ENCODE measurements at regions not wholly inside any gene's neighbourhood (a gene's known extent, or its start where the extent isn't known, plus 50 kb on each side); places are given as distances from the start of the nearest gene placed in this dataset.

- TF ChIP-seq JARID2 (CRISPR knock-in tag; IDR thresholded peaks at IDR 0.05; ENCODE audit: insufficient replicate concordance): no peak
Observed at GRCh38 chr20:11556410-11556809, 361.3 kb upstream of the BTBD3 start (continued).

DNA sequence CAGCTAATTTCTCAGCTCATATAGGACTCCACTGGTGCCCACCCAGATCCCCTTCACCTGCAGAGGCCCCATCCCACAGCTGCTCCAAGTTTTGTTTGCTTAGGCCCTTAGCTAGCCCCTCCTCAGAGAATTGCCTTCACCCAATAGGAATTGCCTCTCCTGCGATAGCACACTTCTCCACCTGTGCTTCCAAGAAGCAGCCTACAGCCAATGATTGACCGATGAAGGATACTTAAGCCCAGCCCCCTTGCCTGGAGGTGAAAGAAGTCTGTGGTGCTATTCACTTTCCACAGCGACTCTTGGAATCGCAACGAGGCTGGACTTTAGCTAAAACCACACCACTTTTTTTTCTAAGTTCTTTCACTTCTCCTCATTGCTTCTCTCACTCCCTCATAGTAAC lies 353.2 kb upstream of the BTBD3 start:
- FAIRE-seq: no peak
- no peaks in the 10 kb centered on the region for H3K79me2 ChIP-seq (ENCODE audit: insufficient read depth, low read length)

More for the DNA sequence above, 353.2 kb upstream of the BTBD3 start:
- intact Hi-C loops (cut with micrococcal nuclease; ENCODE audit: unreplicated experiment) (no loop called here), in situ Hi-C loops (cut with HindIII; ENCODE audit: extremely low pct_ligation_motif_present, low pct_unique_long_range_greater_than_20kb) (no loop called here)
- Histone ChIP-seq H3K36me3 (replicated peaks in 1 of 2; ENCODE audit: control insufficient read depth in 1 of 2, insufficient read depth in 2 of 2, low read length in 2 of 2) (no peaks in the 10 kb centered on the region), H3K9ac (ENCODE audit: insufficient read depth, low read depth, low read length) (no peak overlapping the region), H3K9me3 (ENCODE audit: low read length) (no peaks in the 10 kb centered on the region), H2AFZ (ENCODE audit: low read length) (no peak overlapping the region), H3K4me1 (ENCODE audit: insufficient read depth, low read length) (no peaks in the 10 kb centered on the region), H3K4me3 (replicated peaks in 1 of 3; ENCODE audit: insufficient read depth in 1 of 3, low read depth in 2 of 3, low read length in 3 of 3) (no peak overlapping the region), H4K20me1 (ENCODE audit: insufficient read depth, low read length) (no peaks in the 10 kb centered on the region), H3K27me3 (ENCODE audit: control insufficient read depth in 1 of 2, insufficient read depth in 2 of 2, low read length in 2 of 2) (no peaks in the 10 kb centered on the region), H3K27ac (ENCODE audit: extremely low read length, insufficient read depth, low read length) (no peak overlapping the region), H3K4me2 (ENCODE audit: low read depth, low read length) (no peak overlapping the region)
- 10% methylated on average over 5 of the region's 5 CpGs for WGBS (ENCODE audit: low lambda C conversion rate)
- no TSS peak for BruUV-seq (replicated peaks)
- TF ChIP-seq CEBPB (IDR thresholded peaks at IDR 0.05; ENCODE audit: borderline replicate concordance, low read depth, low read length) (no peak), SMAD3 (CRISPR knock-in tag; IDR thresholded peaks at IDR 0.05) (no peak), REST (IDR thresholded peaks at IDR 0.05; ENCODE audit: borderline replicate concordance in 1 of 2, low read depth in 1 of 2, low read length in 2 of 2) (no peak), MEIS1 (CRISPR knock-in tag; IDR thresholded peaks at IDR 0.05; ENCODE audit: borderline replicate concordance) (no peak), SIX4 (CRISPR knock-in tag; IDR thresholded peaks at IDR 0.05) (no peak), GLMP (CRISPR knock-in tag; IDR thresholded peaks at IDR 0.05; ENCODE audit: borderline replicate concordance) (no peak), ZNF205 (CRISPR knock-in tag; IDR thresholded peaks at IDR 0.05) (no peak), ATF7-NPFF (CRISPR knock-in tag; IDR thresholded peaks at IDR 0.05; ENCODE audit: low read depth) (no peak), ZNF282 (IDR thresholded peaks at IDR 0.05; ENCODE audit: partially characterized antibody) (no peak), ATF7 (IDR thresholded peaks at IDR 0.05) (no peak), ATF7 (CRISPR knock-in tag; IDR thresholded peaks at IDR 0.05) (no peak), ZNF180 (CRISPR knock-in tag; IDR thresholded peaks at IDR 0.05; ENCODE audit: borderline replicate concordance, low read depth) (no peak), ZNF496 (CRISPR knock-in tag; IDR thresholded peaks at IDR 0.05; ENCODE audit: insufficient replicate concordance) (no peak), GATAD1 (CRISPR knock-in tag; IDR thresholded peaks at IDR 0.05) (no peak), ZSCAN25 (CRISPR knock-in tag; IDR thresholded peaks at IDR 0.05) (no peak), ZNF383 (CRISPR knock-in tag; IDR thresholded peaks at IDR 0.05; ENCODE audit: borderline replicate concordance) (no peak), ZSCAN30 (CRISPR knock-in tag; IDR thresholded peaks at IDR 0.05) (no peak), ZMYM2 (CRISPR knock-in tag; IDR thresholded peaks at IDR 0.05) (no peak)
- TF ChIP-seq, protein P1, sequence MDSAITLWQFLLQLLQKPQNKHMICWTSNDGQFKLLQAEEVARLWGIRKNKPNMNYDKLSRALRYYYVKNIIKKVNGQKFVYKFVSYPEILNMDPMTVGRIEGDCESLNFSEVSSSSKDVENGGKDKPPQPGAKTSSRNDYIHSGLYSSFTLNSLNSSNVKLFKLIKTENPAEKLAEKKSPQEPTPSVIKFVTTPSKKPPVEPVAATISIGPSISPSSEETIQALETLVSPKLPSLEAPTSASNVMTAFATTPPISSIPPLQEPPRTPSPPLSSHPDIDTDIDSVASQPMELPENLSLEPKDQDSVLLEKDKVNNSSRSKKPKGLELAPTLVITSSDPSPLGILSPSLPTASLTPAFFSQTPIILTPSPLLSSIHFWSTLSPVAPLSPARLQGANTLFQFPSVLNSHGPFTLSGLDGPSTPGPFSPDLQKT (CRISPR knock-in tag; IDR thresholded peaks at IDR 0.05; ENCODE audit: borderline replicate concordance): no peak
- no peak for ATAC-seq
- ChIA-PET CTCF (ENCODE audit: low intra/inter-chr PET ratio, low total read pairs) (no interaction called here), POLR2A (no interaction called here)
- DNase-seq (ENCODE audit: low spot score): no peak
